ENCODE measurements at regions not wholly inside any gene's neighbourhood (a gene's known extent, or its start where the extent isn't known, plus 50 kb on each side); places are given as distances from the start of the nearest gene placed in this dataset.

- TF ChIP-seq TCF12 (IDR thresholded peaks at IDR 0.05; ENCODE audit: low read depth) (no peak), REST (IDR thresholded peaks at IDR 0.05; ENCODE audit: low read depth) (no peak), EP300 (IDR thresholded peaks at IDR 0.05; ENCODE audit: borderline replicate concordance) (no peak), USF1 (IDR thresholded peaks at IDR 0.05) (no peak), RAD21 (IDR thresholded peaks at IDR 0.05; ENCODE audit: low read depth) (no peak), TAF1 (IDR thresholded peaks at IDR 0.05; ENCODE audit: low read depth) (no peak), MAX (IDR thresholded peaks at IDR 0.05) (no peak), FOXM1 (IDR thresholded peaks at IDR 0.05; ENCODE audit: borderline replicate concordance, low read depth) (no peak), TEAD4 (IDR thresholded peaks at IDR 0.05) (no peak), EGR1 (IDR thresholded peaks at IDR 0.05) (no peak), ZBTB7A (IDR thresholded peaks at IDR 0.05; ENCODE audit: low read depth) (no peak), NFIC (IDR thresholded peaks at IDR 0.05) (no peak)
These were observed 220.6 kb downstream of the CDRT15L2 start for GRCh38 chr17:20800146-20800545.
